DOHH2 (cell line): ENCODE measurements at regions not wholly inside any gene's neighbourhood (a gene's known extent, or its start where the extent isn't known, plus 50 kb on each side); places are given as distances from the start of the nearest gene placed in this dataset.

Experiments used
- H3F3A ChIP-seq: fragments of 200-600 bp; sonication (generic), shearing (Covaris generic); 2 replicates; pipeline ENCODE4 v1.6.0; 2016; ENCODE audit warnings: antibody characterized with exemption, mild to moderate bottlenecking; ENCODE audit not compliant: control insufficient read depth, insufficient read depth
- H3K27ac ChIP-seq: fragments of 200-600 bp; sonication (generic); 2 replicates; pipeline ENCODE4 v1.5.1; 2014; ENCODE audit warnings: low read depth, mild to moderate bottlenecking, low read length, moderate library complexity
- H3K27me3 ChIP-seq: fragments of 200-600 bp; sonication (generic); 2 replicates; pipeline ENCODE4 v1.6.1; 2014; ENCODE audit warnings: mild to moderate bottlenecking, low read length, mixed read lengths; ENCODE audit not compliant: control insufficient read depth
- H3K36me3 ChIP-seq: fragments of 200-600 bp; sonication (generic); 2 replicates; pipeline ENCODE4 v1.6.1; 2014; ENCODE audit warnings: mild to moderate bottlenecking, low read length, moderate library complexity, mixed read lengths; ENCODE audit not compliant: control insufficient read depth
- H3K4me1 ChIP-seq: fragments of 200-600 bp; sonication (generic); 2 replicates; pipeline ENCODE4 v1.6.1; 2014; ENCODE audit warnings: mild to moderate bottlenecking, low read length, mixed read lengths; ENCODE audit not compliant: control insufficient read depth
- H3K4me2 ChIP-seq: fragments of 200-600 bp; sonication (generic); 2 replicates; pipeline ENCODE4 v1.6.0; 2014; ENCODE audit warnings: mild to moderate bottlenecking, low read length, moderate library complexity
- H3K4me3 ChIP-seq: fragments of 200-600 bp; sonication (generic); 2 replicates; pipeline ENCODE4 v1.5.1; 2014; ENCODE audit warnings: mild to moderate bottlenecking, low read length, mixed read lengths
- H3K79me2 ChIP-seq: fragments of 200-600 bp; sonication (generic); 2 replicates; pipeline ENCODE4 v1.6.1; 2014; ENCODE audit warnings: mild to moderate bottlenecking, low read length, mixed read lengths; ENCODE audit not compliant: control insufficient read depth
- H3K9me2 ChIP-seq: fragments of 200-600 bp; sonication (generic); replicated peaks from 2 replicates; pipeline ENCODE4 v1.6.1; 2014; ENCODE audit warnings: mild to moderate bottlenecking, low read length, mixed read lengths; ENCODE audit not compliant: control insufficient read depth
- H3K9me3 ChIP-seq: fragments of 200-600 bp; sonication (generic); 2 replicates; pipeline ENCODE4 v1.6.1; 2014; ENCODE audit warnings: antibody characterized with exemption, low read length, mixed read lengths; ENCODE audit not compliant: control insufficient read depth, insufficient read depth
- H4K20me1 ChIP-seq: fragments of 200-600 bp; sonication (generic); 2 replicates; pipeline ENCODE4 v1.6.0; 2014; ENCODE audit warnings: low read depth, mild to moderate bottlenecking, antibody characterized with exemption, low read length, moderate library complexity; ENCODE audit not compliant: control insufficient read depth, insufficient read depth
- CTCF ChIP-seq: fragments of 200-600 bp; sonication (generic); IDR thresholded peaks from one replicate; pipeline ENCODE4 v1.5.1; 2014; ENCODE audit warnings: antibody characterized with exemption, mild to moderate bottlenecking, low read depth, low read length; ENCODE audit not compliant: poor library complexity, severe bottlenecking
- EZH2phosphoT487 ChIP-seq: fragments of 200-600 bp; sonication (generic); IDR thresholded peaks from 2 replicates; pipeline ENCODE4 v1.6.1; 2017; ENCODE audit warnings: borderline replicate concordance, mild to moderate bottlenecking, antibody characterized with exemption, low read length, moderate library complexity, mixed read lengths

- Histone ChIP-seq H3K9me3 (no peaks in the 10 kb centered on the region), H3K27ac (no peak overlapping the region), H4K20me1 (no peaks in the 10 kb centered on the region), H3K79me2 (no peaks in the 10 kb centered on the region), H3K4me2 (no peak overlapping the region), H3K4me3 (no peak overlapping the region), H3K27me3 (no peaks in the 10 kb centered on the region), H3K4me1 (no peaks in the 10 kb centered on the region), H3K9me2 (no peaks in the 10 kb centered on the region), H3K36me3 (no peaks in the 10 kb centered on the region), H3F3A (no peaks in the 10 kb centered on the region)
- TF ChIP-seq EZH2phosphoT487 (no peak), CTCF (no peak)
Measured at GRCh38 chr5:9876451-9876850, 246.3 kb upstream of the TAS2R1 start.

DNA sequence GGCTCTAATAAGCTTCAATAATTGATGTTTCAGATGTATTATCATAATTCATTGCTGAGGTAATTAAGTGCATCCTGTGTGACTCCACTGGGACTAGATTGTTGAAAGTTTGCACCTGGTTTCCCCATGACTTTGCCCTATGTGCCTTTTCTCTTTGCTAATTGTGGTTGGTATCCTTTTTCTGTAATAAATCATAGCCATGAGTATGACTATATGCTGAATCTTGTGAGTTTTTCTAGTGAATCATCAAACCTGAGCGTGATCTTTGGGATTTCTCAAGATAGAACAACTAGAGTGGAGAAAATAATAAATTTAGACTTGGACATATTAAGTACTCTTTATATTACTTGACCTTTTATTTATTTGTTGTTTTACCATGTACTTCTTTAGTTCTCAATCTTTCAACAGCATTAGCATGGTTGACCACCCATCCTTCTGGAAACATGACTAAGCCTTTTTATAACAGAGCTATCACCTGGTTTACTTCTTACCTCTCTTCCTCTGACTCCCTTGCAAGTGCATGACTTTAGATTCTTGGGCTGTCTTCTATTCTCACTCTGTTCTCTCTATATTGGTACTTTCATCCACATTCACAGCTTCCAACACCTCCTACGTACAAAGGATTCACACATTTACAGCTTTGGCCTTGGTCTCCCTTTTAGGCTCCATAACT is 239.6 kb upstream of the TAS2R1 start:
- H3K27ac ChIP-seq = no peak overlapping the region
- no peaks in the 10 kb centered on the region for H3K9me2 ChIP-seq
- TF ChIP-seq CTCF = no peak
- no peak for TF ChIP-seq EZH2phosphoT487
- H3K9me3 ChIP-seq = peaks cover 9% of the 10 kb centered on the region; the same call in 1 of the 2 replicates
- H3K4me3 ChIP-seq = no peak overlapping the region
- no peaks in the 10 kb centered on the region for H3K79me2 ChIP-seq
- H4K20me1 ChIP-seq = no peaks in the 10 kb centered on the region
- no peaks in the 10 kb centered on the region for H3K4me1 ChIP-seq
- H3K4me2 ChIP-seq = no peak overlapping the region
- H3K27me3 ChIP-seq = no peaks in the 10 kb centered on the region
- no peaks in the 10 kb centered on the region for H3F3A ChIP-seq
- H3K36me3 ChIP-seq = no peaks in the 10 kb centered on the region

DNA sequence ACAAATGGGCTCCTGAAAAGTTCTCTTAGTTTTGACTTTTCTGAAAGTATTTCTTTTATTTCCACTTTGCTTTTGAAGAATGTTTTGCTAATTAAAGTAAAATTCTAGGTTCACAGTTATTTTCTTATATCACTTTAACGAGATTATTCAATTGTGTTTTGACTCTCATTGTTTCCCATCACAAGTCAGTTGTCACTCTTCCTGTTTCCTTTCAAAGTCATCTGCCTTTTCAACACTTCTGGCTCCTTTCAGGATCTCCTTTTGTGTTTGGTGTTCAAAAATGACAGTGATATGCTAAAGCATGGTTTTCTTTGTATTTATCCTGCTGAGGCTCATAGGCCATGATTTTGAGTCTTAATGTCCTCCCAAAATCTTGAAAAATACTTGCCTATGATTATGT is 235.4 kb upstream of the TAS2R1 start:
- Histone ChIP-seq H3K79me2 (no peaks in the 10 kb centered on the region), H3F3A (no peaks in the 10 kb centered on the region), H3K27me3 (no peaks in the 10 kb centered on the region), H3K4me3 (no peak overlapping the region), H3K36me3 (no peaks in the 10 kb centered on the region), H3K27ac (no peak overlapping the region), H4K20me1 (no peaks in the 10 kb centered on the region), H3K4me2 (no peak overlapping the region), H3K9me2 (no peaks in the 10 kb centered on the region), H3K9me3 (peaks cover 9% of the 10 kb centered on the region; the same call in 1 of the 2 replicates), H3K4me1 (no peaks in the 10 kb centered on the region)
- TF ChIP-seq CTCF (no peak), EZH2phosphoT487 (no peak)
